Vagina (tissue), 2 donors: ENCODE measurements at regions not wholly inside any gene's neighbourhood (a gene's known extent, or its start where the extent isn't known, plus 50 kb on each side); places are given as distances from the start of the nearest gene placed in this dataset.

Experiments
- POLR2A ChIP-seq, 2 donors: fragments of 450-650 bp; IDR thresholded peaks; one replicate each; pipeline ENCODE4 v1.6.1; 2017; ENCODE audit warnings: antibody characterized with exemption in 2 of 2, mild to moderate bottlenecking in 2 of 2, moderate library complexity in 2 of 2
- TF ChIP-seq, protein P1 (sequence below), 3 experiments: fragments of 450-650 bp in 2 of 3; fragments of 200-600 bp in 1 of 3; sonication (generic) in 1 of 3; IDR thresholded peaks; one replicate each; pipeline ENCODE4 v1.5.1; 2017 to 2019; ENCODE audit warnings: antibody characterized with exemption in 3 of 3, mild to moderate bottlenecking in 2 of 3, moderate library complexity in 2 of 3

DNA sequence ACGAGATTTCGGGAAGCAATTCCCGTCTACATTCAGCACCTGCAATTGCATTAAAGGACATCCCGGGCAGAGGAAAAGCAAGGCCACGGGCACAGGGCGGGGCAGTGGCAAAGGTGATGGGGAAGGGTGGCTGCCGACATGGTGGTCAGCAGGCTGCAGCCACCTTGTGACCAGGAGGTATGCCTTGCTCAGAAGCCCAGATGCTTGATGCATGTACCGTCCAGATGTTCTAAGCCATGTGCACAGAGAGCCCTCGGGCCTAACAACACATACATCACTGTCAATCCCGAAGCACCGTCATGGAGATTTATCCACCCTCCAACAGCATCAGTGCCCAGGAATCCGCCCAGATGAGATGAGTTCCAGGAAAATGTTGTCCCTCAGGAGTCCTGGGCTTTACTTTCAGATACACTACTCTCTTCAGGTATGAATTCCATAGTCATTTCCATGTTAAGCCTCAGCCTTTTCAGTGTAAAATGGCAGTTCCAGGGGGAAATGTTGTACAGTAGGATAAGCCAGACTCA, 77.8 kb upstream of the FRMD1 start:
- TF ChIP-seq, protein P1, sequence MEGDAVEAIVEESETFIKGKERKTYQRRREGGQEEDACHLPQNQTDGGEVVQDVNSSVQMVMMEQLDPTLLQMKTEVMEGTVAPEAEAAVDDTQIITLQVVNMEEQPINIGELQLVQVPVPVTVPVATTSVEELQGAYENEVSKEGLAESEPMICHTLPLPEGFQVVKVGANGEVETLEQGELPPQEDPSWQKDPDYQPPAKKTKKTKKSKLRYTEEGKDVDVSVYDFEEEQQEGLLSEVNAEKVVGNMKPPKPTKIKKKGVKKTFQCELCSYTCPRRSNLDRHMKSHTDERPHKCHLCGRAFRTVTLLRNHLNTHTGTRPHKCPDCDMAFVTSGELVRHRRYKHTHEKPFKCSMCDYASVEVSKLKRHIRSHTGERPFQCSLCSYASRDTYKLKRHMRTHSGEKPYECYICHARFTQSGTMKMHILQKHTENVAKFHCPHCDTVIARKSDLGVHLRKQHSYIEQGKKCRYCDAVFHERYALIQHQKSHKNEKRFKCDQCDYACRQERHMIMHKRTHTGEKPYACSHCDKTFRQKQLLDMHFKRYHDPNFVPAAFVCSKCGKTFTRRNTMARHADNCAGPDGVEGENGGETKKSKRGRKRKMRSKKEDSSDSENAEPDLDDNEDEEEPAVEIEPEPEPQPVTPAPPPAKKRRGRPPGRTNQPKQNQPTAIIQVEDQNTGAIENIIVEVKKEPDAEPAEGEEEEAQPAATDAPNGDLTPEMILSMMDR (IDR thresholded peaks at IDR 0.05) = no peak
- TF ChIP-seq POLR2A (IDR thresholded peaks at IDR 0.05) = no peak
